ENCODE measurements at regions not wholly inside any gene's neighbourhood (a gene's known extent, or its start where the extent isn't known, plus 50 kb on each side); places are given as distances from the start of the nearest gene placed in this dataset.

GRCh38 chr3:87333393-87333892, 57.1 kb upstream of the POU1F1 start:
- no peak for DNase-seq (ENCODE audit: low read depth in 2 of 2)

GRCh38 chr3:87332789-87333188, 56.4 kb upstream of the POU1F1 start:
- DNase-seq (ENCODE audit: low read depth in 2 of 2): no peak

- DNase-seq (ENCODE audit: low read depth in 2 of 2): no peak
Observed at GRCh38 chr3:87329065-87329464, 52.7 kb upstream of the POU1F1 start.
